Retina (tissue), 1 donor: ENCODE measurements at regions not wholly inside any gene's neighbourhood (a gene's known extent, or its start where the extent isn't known, plus 50 kb on each side); places are given as distances from the start of the nearest gene placed in this dataset.
"Not testable (repeated sequence)": the region's sequence is repeated elsewhere in the genome, so short reads cannot be mapped to it uniquely, and the experiment has no call there.

Experiments
- DNase-seq: peaks from one replicate; pipeline ENCODE4 v3.0.0-alpha.2; 2016

DNA sequence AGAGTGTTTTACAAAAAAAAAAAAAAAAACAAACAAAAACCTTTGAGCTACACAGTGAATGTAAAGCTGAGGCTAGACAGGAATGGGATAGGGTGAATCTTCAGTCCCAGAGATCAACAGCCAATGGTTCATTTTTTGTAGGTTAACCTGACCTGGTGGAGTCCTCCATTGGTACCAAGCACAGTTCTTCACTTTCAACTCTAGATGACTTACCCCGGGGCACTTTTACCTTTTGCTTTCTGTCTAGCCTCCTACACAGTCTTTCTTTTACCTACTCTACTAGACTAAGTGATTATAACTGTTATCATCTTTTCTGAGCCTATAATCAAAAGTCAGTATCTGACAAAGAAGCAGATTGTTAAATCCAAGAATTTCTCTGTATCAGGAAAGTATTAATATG is 50.9 kb downstream of the ANXA2R start:
- no peak for DNase-seq

DNA sequence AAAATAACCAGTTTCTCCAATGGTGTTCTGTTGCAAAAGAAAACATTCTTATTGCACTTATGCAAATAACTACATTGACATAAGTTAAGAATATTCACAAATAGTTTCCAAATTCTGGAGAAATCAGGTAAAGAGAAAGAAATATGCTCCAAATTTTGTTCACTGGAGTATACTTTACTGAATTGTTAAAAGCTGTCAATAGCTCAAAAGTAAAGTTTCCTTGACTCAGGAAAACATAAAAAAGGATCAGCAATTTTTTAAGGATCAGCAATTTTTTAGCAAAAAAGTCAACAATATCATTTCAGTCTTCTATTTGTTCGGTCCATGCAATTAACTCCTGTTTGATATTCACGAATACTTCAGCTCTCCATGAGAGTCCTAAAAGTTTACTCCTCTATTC is 51.6 kb downstream of the ANXA2R start:
- DNase-seq, result no peak

DNA sequence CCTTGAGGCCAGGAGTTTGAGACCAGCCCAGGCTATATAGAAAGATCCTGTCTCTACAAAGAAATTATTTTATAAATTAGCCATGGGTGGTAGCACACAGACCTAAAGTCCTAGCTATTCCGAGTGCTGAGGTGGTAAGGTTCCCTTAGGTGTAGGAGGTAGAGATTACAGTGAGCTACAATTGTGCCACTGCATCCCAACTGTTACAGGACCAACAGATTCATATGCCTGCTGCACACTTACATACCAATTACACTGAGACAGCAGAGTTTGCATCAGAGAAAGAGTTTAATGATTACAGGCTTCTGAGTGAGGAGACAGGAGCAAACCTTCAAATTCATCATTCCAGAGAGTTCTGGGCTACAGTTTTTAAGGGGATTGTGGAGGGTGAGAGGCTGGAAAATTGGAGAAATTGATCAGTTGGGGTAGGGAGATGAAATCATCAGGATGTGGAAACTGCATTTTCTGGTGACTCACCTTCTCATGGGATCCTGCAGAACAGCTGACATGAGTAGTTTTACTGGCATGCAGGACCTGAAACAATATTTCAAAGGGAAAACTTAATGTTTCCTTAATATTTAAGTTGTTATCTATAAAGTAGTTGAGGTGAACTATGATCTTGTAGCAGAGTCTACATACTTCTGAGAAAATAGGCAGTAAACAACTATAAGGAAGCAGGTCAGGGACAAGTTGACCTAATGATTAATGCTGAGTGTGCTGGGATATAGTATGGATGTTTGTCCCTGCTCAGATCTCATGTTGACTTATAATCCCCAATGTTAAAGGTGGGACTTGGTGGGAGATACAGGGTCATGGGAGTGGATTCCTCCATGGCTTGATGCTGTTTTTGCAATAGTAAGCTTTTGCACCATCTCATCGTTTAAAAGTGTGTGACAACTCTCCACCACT is 54.7 kb downstream of the ANXA2R start:
- no peak for DNase-seq

DNA sequence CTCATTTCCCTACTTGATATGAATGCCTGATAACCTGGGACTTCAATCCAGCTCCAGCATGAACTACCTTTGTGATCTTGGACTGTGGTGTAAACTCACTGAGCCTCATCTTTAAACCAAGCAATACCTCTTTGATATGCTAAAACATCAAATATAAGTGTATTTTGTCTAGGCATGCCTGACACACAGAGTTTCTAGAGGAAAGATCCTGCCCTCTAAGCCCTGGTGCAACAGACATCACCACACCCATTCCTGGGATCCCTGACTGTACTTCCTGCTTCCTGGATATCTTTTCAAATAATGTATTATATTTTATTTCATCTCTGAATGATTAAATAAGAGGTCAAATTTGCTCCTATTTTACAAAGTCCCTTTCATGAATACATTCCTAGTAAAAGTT is 55.8 kb downstream of the ANXA2R start:
- DNase-seq, result no peak

DNA sequence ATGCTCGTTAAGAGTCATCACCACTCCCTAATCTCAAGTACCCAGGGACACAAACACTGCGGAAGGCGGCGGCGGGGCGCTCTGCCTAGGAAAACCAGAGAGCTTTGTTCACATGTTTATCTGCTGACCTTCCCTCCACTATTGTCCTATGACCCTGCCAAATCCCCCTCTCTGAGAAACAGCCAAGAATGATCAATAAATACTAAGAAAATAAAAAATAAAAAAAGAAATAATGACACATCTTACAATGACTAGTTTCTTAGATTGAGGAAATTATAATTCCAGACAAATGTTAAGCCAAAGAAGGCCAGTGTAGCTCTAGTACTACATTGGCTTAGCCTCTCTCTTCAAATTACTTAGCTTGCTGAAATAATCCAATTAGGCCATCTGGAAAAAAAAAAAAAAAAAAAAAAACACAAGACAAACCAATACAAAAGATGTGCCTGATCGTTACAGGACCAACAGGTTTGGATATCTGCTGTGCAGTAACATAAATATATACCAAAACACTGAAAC is 58.0 kb downstream of the ANXA2R start:
- peak; percentile 43 for DNase-seq

DNA sequence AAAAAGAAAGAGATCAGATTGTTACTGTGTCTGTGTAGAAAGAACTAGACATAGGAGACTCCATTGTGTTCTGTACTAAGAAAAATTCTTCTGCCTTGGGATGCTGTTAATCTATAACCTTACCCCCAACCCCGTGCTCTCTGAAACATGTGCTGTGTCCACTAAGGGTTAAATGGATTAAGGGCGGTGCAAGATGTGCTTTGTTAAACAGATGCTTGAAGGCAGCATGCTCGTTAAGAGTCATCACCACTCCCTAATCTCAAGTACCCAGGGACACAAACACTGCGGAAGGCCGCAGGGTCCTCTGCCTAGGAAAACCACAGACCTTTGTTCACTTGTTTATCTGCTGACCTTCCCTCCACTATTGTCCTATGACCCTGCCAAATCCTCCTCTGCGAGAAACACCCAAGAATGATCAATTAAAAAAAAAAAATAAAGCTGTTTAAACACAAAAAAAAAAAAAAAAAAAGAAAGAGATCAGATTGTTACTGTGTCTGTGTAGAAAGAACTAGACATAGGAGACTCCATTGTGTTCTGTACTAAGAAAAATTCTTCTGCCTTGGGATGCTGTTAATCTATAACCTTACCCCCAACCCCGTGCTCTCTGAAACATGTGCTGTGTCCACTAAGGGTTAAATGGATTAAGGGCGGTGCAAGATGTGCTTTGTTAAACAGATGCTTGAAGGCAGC is 58.6 kb downstream of the ANXA2R start:
- DNase-seq, result not testable (repeated sequence)

DNA sequence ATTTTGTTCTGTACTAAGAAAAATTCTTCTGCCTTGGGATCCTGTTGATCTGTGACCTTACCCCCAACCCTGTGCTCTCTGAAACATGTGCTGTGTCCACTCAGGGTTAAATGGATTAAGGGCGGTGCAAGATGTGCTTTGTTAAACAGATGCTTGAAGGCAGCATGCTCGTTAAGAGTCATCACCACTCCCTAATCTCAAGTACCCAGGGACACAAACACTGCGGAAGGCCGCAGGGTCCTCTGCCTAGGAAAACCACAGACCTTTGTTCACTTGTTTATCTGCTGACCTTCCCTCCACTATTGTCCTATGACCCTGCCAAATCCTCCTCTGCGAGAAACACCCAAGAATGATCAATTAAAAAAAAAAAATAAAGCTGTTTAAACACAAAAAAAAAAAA is 59.1 kb downstream of the ANXA2R start:
- DNase-seq, result not testable (repeated sequence)

DNA sequence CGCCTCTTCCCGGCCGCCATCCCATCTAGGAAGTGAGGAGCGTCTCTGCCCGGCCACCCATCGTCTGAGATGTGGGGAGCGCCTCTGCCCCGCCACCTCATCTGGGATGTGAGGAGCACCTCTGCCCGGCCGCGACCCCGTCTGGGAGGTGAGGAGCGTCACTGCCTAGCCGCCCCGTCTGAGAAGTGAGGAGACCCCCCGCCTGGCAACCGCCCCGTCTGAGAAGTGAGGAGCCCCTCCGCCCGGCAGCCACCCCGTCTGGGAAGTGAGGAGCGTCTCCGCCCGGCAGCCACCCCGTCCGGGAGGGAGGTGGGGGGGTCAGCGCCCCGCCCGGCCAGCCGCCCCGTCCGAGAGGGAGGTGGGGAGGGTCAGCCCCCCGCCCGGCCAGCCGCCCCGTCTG is 59.7 kb downstream of the ANXA2R start:
- not testable (repeated sequence) for DNase-seq

DNA sequence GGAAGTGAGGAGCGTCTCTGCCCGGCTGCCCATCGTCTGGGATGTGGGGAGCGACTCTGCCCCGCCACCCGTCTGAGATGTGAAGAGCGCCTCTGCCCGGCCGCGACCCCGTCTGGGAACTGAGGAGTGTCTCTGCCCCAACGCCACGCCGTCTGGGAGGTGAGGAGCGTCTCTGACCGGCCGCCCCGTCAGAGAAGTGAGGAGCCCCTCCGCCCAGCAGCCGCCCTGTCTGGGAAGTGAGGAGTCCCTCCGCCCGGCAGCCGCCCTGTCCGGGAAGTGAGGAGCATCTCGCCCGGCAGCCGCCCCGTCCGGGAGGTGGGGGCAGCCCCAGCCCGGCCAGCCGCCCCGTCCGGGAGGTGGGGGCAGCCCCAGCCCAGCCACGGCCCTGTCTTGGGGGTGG is 60.9 kb downstream of the ANXA2R start:
- not testable (repeated sequence) for DNase-seq

DNA sequence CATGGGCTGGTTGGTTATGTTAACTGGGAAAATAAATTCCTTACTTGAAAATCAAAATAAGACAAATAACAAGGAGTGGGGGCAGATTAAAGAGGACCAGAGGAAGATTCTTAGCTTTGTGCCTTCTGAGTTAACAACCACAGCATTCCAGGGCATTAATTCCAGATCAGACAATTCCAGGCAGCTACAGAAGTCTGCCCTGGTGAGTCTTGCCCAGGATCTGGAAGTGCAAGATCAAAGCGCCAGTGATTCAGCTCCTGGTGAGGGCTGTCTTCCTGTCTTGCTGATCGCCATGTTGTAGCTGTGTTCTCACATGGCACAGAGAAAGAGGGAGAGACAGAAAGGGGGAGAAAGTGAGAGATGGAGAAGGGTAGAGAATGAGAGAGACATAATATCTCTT is 65.6 kb downstream of the ANXA2R start:
- DNase-seq, result no peak

DNA sequence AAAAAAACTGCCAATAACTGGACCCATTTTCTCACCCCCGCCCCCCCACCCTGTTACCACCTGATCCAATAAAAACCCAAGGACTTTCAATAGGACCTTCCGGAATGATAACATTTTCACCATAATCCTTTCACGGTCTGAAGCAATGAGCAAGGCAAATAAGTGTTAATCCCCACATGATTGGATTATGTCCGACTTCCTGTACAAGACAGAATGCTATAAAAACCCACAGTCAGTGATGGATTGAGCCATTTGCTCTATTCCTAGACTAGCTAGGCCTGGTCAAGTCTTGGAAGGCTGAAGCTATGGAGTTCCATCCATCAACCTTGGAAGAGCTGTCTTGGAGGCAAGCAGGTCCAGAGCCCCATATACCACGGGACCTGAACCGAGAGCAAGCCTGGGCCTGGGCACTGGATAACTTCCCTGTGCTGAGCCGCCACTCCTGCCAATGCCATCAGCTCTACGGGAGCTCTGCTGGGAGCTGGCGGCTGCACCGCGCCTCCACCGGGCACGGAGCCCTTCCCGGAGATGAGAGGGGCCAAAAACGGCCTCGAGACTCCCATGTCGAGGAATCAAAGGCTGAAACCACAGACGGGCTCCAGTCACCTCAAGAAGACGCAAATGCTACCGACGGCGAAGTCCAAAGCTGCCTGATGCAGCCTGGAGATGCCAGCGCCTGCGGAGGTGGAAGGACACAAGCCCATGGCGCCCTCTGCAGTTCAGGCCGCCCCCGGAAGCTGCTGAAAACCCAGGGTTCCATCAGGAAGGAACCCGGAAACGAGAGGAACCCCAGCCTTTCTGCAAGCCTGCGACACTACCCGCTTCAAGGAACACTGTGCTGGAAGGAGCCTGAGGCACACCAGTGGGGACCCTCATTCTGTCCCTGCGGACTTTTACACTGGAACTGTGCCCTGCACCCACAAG is 69.2 kb downstream of the ANXA2R start:
- no peak for DNase-seq

DNA sequence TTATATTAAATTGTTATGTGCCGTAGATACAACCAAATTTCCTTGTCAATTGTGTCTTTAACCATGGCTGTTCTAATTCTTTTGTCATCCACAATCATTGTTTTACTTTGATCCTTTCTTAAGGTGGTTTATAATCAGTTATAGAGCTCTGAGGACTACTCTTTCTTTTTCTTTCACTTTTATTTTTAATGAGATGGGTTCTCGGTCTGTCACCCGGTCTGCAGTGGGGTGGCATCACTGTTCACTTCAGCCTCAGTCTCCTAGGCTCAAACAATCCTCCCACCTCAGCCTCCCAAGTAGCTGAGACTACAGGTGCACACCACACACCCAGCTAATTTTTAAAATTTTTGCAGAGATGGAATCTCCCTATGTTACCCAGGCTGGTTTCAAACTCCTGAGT is 74.2 kb downstream of the ANXA2R start:
- DNase-seq, result no peak

DNA sequence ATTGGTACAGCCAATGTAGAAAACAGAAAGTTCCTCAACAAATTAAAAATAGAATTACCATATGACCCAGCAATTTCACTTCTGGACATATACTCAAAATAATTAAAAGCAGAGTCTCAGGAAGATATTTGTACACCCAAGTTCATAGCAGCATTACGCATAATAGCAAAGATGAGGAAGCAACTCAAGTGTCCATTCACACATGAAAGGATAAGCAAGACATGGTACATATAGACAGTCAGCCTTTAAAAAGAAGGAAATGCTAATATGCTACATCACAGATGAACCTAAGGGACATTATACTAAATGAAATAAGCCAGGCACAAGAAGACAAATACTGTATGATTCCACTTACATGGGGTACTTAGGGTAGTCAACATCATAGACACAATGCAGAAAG is 76.7 kb downstream of the ANXA2R start:
- no peak for DNase-seq

DNA sequence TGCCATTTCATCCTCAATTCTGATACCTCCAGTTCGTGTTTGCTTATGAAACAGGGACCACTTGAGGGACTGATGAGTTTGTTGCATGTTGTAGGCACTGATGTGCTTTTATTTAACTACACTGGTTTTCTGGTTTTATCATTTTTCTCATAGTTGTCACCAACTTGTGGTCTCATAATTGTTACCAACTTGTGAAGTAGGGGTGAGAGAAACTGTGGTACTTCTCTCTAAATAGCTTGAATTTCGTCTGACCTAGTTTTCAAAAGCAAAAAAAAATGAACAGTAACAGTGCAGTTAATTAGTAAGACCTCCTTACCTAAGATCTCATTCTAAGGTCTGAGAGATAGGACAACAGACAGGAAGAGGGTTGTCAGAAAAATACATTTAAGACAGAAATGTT is 78.0 kb downstream of the ANXA2R start:
- no peak for DNase-seq

DNA sequence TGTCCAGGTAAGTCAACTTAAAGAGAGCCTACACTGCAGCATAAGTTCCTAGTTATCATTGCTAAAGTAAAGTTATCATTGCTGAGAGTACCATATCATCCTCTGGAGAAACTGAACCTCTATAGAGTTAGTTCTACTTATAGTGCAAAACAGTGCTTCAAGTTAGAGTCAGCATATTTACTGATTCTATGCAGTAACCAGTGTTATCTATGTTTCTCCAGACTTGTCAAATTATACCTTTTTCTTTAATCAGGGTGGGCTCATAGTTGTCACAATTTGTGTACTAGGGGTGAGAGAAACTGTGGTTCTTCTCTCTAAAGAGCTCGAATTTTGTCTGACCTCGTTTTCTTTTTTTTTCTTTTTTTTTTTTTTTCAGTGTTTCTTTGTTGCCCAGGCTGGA is 79.6 kb downstream of the ANXA2R start:
- no peak for DNase-seq

DNA sequence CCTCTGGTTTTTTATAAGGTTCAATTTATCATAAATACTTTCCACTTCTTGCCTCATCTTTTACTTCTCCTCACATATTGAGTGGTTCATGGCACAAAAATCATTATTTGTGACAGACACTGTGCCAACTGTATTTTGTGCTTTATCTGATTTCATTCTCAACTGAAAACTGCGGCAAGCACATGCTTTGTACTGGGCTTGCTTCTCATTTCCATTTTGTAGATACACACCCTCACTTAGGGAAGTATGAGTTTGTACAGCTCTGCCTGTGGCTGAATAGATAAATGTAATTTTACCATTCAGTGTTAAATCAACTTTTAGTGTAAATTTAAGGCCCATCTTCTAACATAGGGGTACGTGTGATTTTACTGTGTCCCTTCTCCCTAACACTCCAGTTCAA is 83.6 kb downstream of the ANXA2R start:
- no peak for DNase-seq

DNA sequence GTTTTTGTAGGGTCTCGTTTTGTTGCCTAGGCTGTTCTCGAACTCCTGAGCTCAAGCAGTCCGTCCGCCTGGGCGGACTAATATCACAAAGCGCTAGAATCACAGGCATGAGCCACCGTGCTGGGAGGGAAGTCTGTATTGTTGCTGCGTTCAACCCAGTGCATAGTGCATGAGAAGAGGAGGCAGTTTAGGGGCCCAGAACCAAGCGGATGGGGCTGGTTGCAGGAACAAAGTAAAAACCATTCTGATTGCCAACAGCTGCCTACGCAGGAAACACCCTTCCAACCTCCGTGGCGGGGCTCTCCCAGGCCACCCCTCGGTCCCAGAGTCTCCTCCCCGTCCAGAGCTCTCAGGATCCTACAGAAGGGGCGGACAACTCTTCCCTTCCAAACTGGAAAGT is 87.1 kb downstream of the ANXA2R start:
- peak; percentile 61 for DNase-seq

DNA sequence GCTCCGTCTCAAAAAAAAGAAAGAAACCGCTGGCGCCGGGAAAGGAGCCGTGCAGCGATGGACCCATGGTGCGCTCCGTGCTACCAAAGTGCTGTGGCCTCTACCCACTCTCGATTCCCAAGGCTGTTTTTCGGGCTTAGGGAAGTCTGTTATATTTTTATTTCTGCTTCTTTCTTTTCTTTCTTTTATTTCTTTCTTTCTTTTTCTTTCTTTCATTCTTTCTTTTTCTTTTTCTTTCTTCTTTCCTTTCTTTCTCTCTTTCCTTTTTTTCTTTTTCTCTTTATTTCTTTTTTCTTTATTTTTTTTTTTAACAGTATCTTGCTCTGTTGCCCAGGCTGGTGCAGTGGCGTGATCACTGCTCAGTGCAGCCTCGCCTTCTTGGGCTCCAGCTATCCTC is 87.5 kb downstream of the ANXA2R start:
- DNase-seq, result no peak

DNA sequence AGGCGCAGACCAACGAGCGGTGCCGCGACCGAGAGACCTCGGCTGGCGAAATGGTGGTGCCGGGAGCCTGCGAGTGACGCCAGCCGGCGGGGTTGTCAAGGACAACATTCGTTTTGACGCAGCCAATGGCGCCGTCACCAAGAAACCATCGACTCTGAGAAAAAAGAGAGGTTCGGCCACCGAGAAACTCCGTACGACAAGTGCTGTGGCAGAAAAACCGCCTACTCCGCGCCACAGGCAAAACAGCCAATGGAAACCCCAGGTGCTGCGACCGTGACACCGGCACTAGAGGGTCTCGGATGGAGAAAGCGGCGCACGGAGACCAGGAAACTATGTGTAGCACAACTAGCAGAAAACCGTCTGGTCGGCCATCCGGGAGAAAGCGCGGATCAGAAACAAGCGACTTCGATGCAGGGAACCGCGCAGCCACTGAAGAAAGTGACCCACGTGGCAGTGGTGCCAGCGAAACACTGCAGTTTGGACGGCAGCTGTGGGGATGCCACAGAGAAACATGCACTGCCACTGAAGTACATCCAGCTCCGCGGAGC is 88.8 kb downstream of the ANXA2R start:
- DNase-seq, result peak; percentile 88

DNA sequence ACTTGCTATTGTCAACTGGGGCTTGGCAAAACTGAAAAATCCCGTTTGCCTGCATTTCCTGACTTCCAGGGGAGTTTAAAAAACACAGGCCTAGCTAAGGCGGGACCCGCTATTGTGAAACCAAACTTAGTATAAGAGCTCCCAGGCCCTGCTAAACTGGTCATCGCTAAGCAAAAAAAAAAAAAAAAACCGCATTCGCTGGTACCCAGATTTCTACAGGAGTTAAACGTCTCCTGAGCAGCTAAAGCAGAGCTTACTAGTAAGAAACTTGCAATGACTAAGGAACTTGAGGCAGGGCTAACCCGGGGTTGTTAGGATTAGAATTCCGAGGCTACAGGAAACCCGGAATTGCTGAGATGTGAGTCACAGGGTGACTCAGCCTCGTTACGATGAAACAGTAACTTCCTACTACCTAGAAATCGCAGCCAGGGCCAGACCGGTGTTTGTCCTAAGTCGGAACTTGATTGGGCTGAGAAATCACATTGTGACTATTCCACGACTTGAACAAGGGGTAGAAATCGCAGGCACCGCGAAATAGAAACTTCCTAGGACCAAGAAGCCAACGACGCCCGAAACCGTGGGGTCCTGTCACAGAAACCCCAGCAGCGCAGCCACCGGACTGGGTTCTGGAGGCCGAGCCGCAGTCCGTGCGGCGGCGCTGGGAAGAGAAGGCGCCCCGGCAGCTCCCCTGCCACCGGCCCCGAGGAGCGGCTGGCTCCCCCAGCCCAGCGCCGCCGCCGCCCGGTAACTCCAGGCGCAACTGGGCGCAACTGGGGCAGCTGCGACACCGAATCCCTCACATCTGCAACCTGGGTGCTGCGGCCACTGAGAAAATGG is 89.4 kb downstream of the ANXA2R start:
- DNase-seq, result no peak

DNA sequence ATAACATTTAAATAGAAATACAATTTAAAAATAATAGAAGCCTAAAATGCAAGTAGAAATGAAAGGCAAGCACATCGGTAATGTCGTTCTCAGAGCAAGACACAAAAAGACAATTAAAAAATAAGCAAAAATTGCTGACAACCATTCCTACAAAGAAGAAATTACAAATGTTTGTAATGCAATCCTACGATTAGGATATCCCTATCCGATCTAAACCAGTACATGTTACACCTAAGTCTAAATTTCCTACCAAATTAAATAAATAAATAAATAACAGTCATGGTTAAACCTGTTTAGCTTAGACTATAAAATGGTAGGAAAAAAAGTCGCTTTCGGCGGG is 90.0 kb downstream of the ANXA2R start:
- no peak for DNase-seq
